ENCODE measurements at regions not wholly inside any gene's neighbourhood (a gene's known extent, or its start where the extent isn't known, plus 50 kb on each side); places are given as distances from the start of the nearest gene placed in this dataset.

DNA sequence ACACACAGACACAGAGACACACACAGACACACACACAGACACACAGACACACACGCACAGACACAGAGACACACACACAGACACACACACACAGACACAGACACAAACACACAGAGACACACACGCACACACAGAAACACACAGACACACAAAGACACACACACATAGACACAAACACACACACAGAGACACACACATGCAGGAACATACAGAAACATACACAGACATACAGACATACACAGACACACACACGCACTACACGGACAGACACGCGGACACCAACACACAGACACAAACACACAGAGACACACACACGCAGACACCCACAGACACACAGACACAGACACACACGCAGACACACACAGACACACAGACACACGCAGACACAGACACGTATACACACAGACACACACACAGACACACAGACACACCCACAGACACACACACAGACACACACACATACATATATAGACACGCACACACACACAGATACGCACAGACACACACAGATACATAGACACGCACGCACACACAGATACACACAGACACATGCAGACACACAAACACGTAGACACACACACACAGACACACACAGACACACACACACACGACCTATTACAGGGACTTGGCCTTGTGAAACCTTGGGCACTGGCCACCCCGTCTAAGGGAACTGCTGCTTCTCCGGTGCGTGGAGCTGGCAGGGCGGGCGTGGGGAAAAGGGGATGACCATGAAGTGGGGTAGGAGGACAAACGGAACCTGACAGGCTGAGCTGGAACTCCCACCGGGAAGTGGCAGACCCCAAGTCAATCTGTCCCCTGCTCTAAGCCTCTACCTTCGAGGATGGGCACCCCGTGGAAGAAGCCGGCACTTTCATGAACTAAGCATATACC is 211.4 kb downstream of the TFCP2L1 start:
- no peak for DNase-seq
- Mint-ChIP-seq H3K36me3 (ENCODE audit: low read depth) (no peaks in the 10 kb centered on the region), H3K4me1 (ENCODE audit: low read depth) (no peaks in the 10 kb centered on the region), H3K4me3 (no peak overlapping the region), H3K27ac (no peak overlapping the region), H3K9me3 (no peaks in the 10 kb centered on the region), H3K27me3 (ENCODE audit: low read depth) (peaks cover 19% of the 10 kb centered on the region)
- CTCF ChIA-PET: interaction anchor here (0.6 to 2.2 kb wide), 3 partner anchors 10 to 393 kb away, joined by 3 to 6 read pairs (median 5); no protein-coding TSS in a partner anchor
- intact Hi-C loops (cut with micrococcal nuclease): no loop called here

GRCh38 chr2:121074293-121074932 is 210.6 kb downstream of the TFCP2L1 start:
- H3K27ac Mint-ChIP-seq: no peak overlapping the region
- no peaks in the 10 kb centered on the region for H3K9me3 Mint-ChIP-seq
- CTCF ChIA-PET: interaction anchor here (0.6 to 2.2 kb wide), 5 partner anchors 9 to 394 kb away, joined by 3 to 6 read pairs (median 5); no protein-coding TSS in a partner anchor
- H3K27me3 Mint-ChIP-seq (ENCODE audit: low read depth): peaks cover 19% of the 10 kb centered on the region
- no peak for DNase-seq
- H3K4me3 Mint-ChIP-seq: no peak overlapping the region
- H3K36me3 Mint-ChIP-seq (ENCODE audit: low read depth): no peaks in the 10 kb centered on the region
- intact Hi-C loops (cut with micrococcal nuclease): no loop called here
- no peaks in the 10 kb centered on the region for H3K4me1 Mint-ChIP-seq (ENCODE audit: low read depth)

DNA sequence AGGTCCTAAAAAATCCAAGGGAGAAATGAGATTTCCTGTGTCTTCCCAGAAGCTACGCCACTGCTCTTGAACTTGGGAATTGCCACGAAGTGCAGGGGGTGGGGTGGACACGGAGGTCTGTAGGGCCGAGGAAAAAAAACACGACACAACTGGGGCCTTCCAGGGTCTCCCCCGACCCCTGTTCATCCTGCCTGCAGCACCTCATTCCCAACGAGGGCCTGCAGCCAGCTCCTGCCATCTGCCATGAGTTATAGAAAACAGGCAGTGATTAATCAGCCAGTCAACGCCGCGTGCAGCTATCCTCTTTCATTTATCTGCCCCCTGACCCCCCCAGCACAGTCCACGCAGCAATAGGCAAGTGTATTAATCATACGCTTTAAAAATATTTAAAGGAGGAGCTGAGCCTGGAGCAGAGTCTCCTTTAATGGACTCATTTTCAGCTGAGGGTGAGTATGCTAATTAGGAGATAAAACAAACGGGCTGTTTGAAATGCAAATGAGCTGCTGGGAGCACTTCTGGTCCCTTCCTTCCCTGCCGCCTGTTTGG is 209.9 kb downstream of the TFCP2L1 start:
- Mint-ChIP-seq H3K27me3 (ENCODE audit: low read depth) (peaks cover 19% of the 10 kb centered on the region), H3K27ac (no peak overlapping the region), H3K9me3 (no peaks in the 10 kb centered on the region), H3K4me1 (ENCODE audit: low read depth) (no peaks in the 10 kb centered on the region), H3K36me3 (ENCODE audit: low read depth) (no peaks in the 10 kb centered on the region), H3K4me3 (no peak overlapping the region)
- DNase-seq: peak; percentile 69
- CTCF ChIA-PET: interaction anchor here (1.0 to 2.2 kb wide), 3 partner anchors 17 to 376 kb away, joined by 3 to 6 read pairs (median 6); no protein-coding TSS in a partner anchor
- intact Hi-C loops (cut with micrococcal nuclease): no loop called here

- Mint-ChIP-seq H3K4me3 (no peak overlapping the region), H3K9me3 (no peaks in the 10 kb centered on the region), H3K27ac (no peak overlapping the region), H3K27me3 (ENCODE audit: low read depth) (peaks cover 19% of the 10 kb centered on the region), H3K4me1 (ENCODE audit: low read depth) (no peaks in the 10 kb centered on the region), H3K36me3 (ENCODE audit: low read depth) (no peaks in the 10 kb centered on the region)
- CTCF ChIA-PET: interaction anchor here (1.0 to 2.2 kb wide), 6 partner anchors 8 to 377 kb away, joined by 3 to 7 read pairs (median 5); no protein-coding TSS in a partner anchor
- intact Hi-C loops (cut with micrococcal nuclease): loop anchor here (2.0 kb wide), 1 partner anchor 455 kb away; the partner anchor contains the start of gene RNU4ATAC
- DNase-seq: no peak
Observed at GRCh38 chr2:121075641-121076497, 209.1 kb downstream of the TFCP2L1 start.

- H3K4me1 Mint-ChIP-seq (ENCODE audit: low read depth): no peaks in the 10 kb centered on the region
Observed at GRCh38 chr2:121076498-121076820, 208.5 kb downstream of the TFCP2L1 start.

GRCh38 chr2:121076885-121077549 is 208.0 kb downstream of the TFCP2L1 start:
- H3K9me3 Mint-ChIP-seq: no peaks in the 10 kb centered on the region
- peak; percentile 79 for DNase-seq
- no peak overlapping the region for H3K27ac Mint-ChIP-seq
- H3K4me3 Mint-ChIP-seq: no peak overlapping the region
- no peaks in the 10 kb centered on the region for H3K36me3 Mint-ChIP-seq (ENCODE audit: low read depth)
- CTCF ChIA-PET: interaction anchor here (0.6 to 1.9 kb wide), 17 partner anchors 9 to 586 kb away, joined by 3 to 8 read pairs (median 3); no protein-coding TSS in a partner anchor
- peaks cover 17% of the 10 kb centered on the region for H3K27me3 Mint-ChIP-seq (ENCODE audit: low read depth)
- intact Hi-C loops (cut with micrococcal nuclease): loop anchor here (2.0 kb wide), 1 partner anchor 454 kb away; the partner anchor contains the start of gene RNU4ATAC
- H3K4me1 Mint-ChIP-seq (ENCODE audit: low read depth): no peaks in the 10 kb centered on the region

More at GRCh38 chr2:121076498-121076820, 208.5 kb downstream of the TFCP2L1 start:
- CTCF ChIA-PET: interaction anchor here (1.0 to 1.9 kb wide), 5 partner anchors 8 to 25 kb away, joined by 3 to 8 read pairs (median 4); no protein-coding TSS in a partner anchor
- intact Hi-C loops (cut with micrococcal nuclease): loop anchor here (2.0 kb wide), 1 partner anchor 454 kb away; the partner anchor contains the start of gene RNU4ATAC
- no peak for DNase-seq
- peaks cover 19% of the 10 kb centered on the region for H3K27me3 Mint-ChIP-seq (ENCODE audit: low read depth)
- no peak overlapping the region for H3K27ac Mint-ChIP-seq
- H3K4me3 Mint-ChIP-seq: no peak overlapping the region
- no peaks in the 10 kb centered on the region for H3K36me3 Mint-ChIP-seq (ENCODE audit: low read depth)
- H3K9me3 Mint-ChIP-seq: no peaks in the 10 kb centered on the region

GRCh38 chr2:121078899-121079298 is 206.1 kb downstream of the TFCP2L1 start:
- no peak overlapping the region for H3K27ac Mint-ChIP-seq
- intact Hi-C loops (cut with micrococcal nuclease): no loop called here
- no peak overlapping the region for H3K4me3 Mint-ChIP-seq
- no peaks in the 10 kb centered on the region for H3K4me1 Mint-ChIP-seq (ENCODE audit: low read depth)
- no peaks in the 10 kb centered on the region for H3K9me3 Mint-ChIP-seq
- CTCF ChIA-PET: interaction anchor here (1.0 to 4.4 kb wide), 9 partner anchors 8 to 401 kb away, joined by 3 to 22 read pairs (median 4); no protein-coding TSS in a partner anchor
- H3K27me3 Mint-ChIP-seq (ENCODE audit: low read depth): peaks cover 17% of the 10 kb centered on the region
- no peaks in the 10 kb centered on the region for H3K36me3 Mint-ChIP-seq (ENCODE audit: low read depth)
- DNase-seq: no peak

GRCh38 chr2:121080013-121080772 is 204.8 kb downstream of the TFCP2L1 start:
- Mint-ChIP-seq H3K36me3 (ENCODE audit: low read depth) (no peaks in the 10 kb centered on the region), H3K27me3 (ENCODE audit: low read depth) (peaks cover 17% of the 10 kb centered on the region), H3K9me3 (no peaks in the 10 kb centered on the region), H3K27ac (no peak overlapping the region), H3K4me1 (ENCODE audit: low read depth) (no peaks in the 10 kb centered on the region), H3K4me3 (no peak overlapping the region)
- CTCF ChIA-PET: interaction anchor here (0.6 to 4.4 kb wide), 27 partner anchors 8 to 1790 kb away, joined by 3 to 22 read pairs (median 3); no protein-coding TSS in a partner anchor
- intact Hi-C loops (cut with micrococcal nuclease): loop anchor here (1.0 to 2.0 kb wide), 2 partner anchors 385 to 735 kb away; no protein-coding TSS in a partner anchor
- DNase-seq: peak; percentile 58

GRCh38 chr2:121081701-121082100 is 203.3 kb downstream of the TFCP2L1 start:
- Mint-ChIP-seq H3K9me3 (no peaks in the 10 kb centered on the region), H3K4me1 (ENCODE audit: low read depth) (no peaks in the 10 kb centered on the region), H3K27ac (no peak overlapping the region), H3K4me3 (no peak overlapping the region), H3K27me3 (ENCODE audit: low read depth) (peaks cover 10% of the 10 kb centered on the region), H3K36me3 (ENCODE audit: low read depth) (no peaks in the 10 kb centered on the region)
- intact Hi-C loops (cut with micrococcal nuclease): loop anchor here (2.0 kb wide), 1 partner anchor 737 kb away; no protein-coding TSS in a partner anchor
- DNase-seq: no peak
- CTCF ChIA-PET: interaction anchor here (1.5 to 4.4 kb wide), 3 partner anchors 10 to 385 kb away, joined by 4 to 22 read pairs (median 7); no protein-coding TSS in a partner anchor

DNA sequence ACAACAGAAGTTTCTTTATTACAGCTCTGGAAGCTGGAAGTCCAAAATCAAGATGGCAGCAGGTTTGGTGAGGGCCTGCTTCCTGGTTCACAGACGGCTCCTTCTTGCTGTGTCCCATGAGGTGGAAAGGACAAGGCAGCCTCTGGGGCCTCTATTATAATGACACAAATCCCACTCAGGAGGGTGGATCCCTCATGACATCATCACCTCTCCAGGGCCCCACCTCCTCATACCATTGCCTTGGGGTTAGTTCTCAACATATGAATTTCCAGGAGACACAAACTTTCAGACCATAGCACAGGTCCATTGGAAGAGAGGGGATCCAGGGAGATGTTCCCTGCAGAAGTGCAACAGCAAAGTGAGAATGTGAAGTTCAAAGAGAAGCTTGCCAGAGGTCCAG is 202.8 kb downstream of the TFCP2L1 start:
- CTCF ChIA-PET: interaction anchor here (1.5 to 4.4 kb wide), 3 partner anchors 10 to 386 kb away, joined by 4 to 22 read pairs (median 7); no protein-coding TSS in a partner anchor
- no peak overlapping the region for H3K4me3 Mint-ChIP-seq
- intact Hi-C loops (cut with micrococcal nuclease): no loop called here

More for the DNA sequence above, 202.8 kb downstream of the TFCP2L1 start:
- peaks cover 8% of the 10 kb centered on the region for H3K27me3 Mint-ChIP-seq (ENCODE audit: low read depth)
- no peak for DNase-seq
- H3K9me3 Mint-ChIP-seq: no peaks in the 10 kb centered on the region
- H3K4me1 Mint-ChIP-seq (ENCODE audit: low read depth): no peaks in the 10 kb centered on the region
- H3K27ac Mint-ChIP-seq: no peak overlapping the region
- no peaks in the 10 kb centered on the region for H3K36me3 Mint-ChIP-seq (ENCODE audit: low read depth)

Data from activated naive CD4-positive, alpha-beta T cell treated with anti-CD3 and anti-CD28 coated beads for 36 hours (primary cell).